Stimulated activated CD8-positive, alpha-beta memory T cell treated with anti-CD3 and anti-CD28 coated beads, Interleukin-7, amount 100 ng/mL, for 1 hour (primary cell): ENCODE measurements at regions not wholly inside any gene's neighbourhood (a gene's known extent, or its start where the extent isn't known, plus 50 kb on each side); places are given as distances from the start of the nearest gene placed in this dataset.
A peak's percentile ranks its signal among the peaks of the same experiment; 100 is the strongest.

ENCODE experiments used
- DNase-seq, 2 donors: peaks; one replicate each; pipeline ENCODE4 v3.0.0-alpha.2; 2020; ENCODE audit warnings: low read depth in 2 of 2

GRCh38 chr17:17398188-17398942 is 78.4 kb upstream of the MED9 start:
- DNase-seq: no peak

- no peak for DNase-seq
These were observed 77.6 kb upstream of the MED9 start for GRCh38 chr17:17398943-17399926.

GRCh38 chr17:17400070-17400469 is 76.7 kb upstream of the MED9 start:
- no peak for DNase-seq

GRCh38 chr17:17400566-17401184 is 76.1 kb upstream of the MED9 start:
- no peak for DNase-seq

- DNase-seq: no peak
These were observed 75.5 kb upstream of the MED9 start for GRCh38 chr17:17401271-17401781.

- no peak for DNase-seq
These were observed 74.2 kb upstream of the MED9 start for GRCh38 chr17:17402558-17402957.

- DNase-seq: no peak
These were observed 73.7 kb upstream of the MED9 start for GRCh38 chr17:17403065-17403464.

GRCh38 chr17:17403899-17404576 is 72.8 kb upstream of the MED9 start:
- DNase-seq: peak in 1 of 2 donors; percentile 12

GRCh38 chr17:17405673-17406072 is 71.1 kb upstream of the MED9 start:
- DNase-seq: no peak

GRCh38 chr17:17406225-17406624 is 70.6 kb upstream of the MED9 start:
- no peak for DNase-seq

GRCh38 chr17:17408236-17408794 is 68.5 kb upstream of the MED9 start:
- no peak for DNase-seq

- no peak for DNase-seq
These were observed 66.4 kb upstream of the MED9 start for GRCh38 chr17:17410357-17410756.

GRCh38 chr17:17411692-17412091 is 65.1 kb upstream of the MED9 start:
- DNase-seq: no peak

- DNase-seq: no peak
These were observed 64.5 kb upstream of the MED9 start for GRCh38 chr17:17412326-17412725.

GRCh38 chr17:17413215-17413792 is 63.5 kb upstream of the MED9 start:
- no peak for DNase-seq

- no peak for DNase-seq
These were observed 63.0 kb upstream of the MED9 start for GRCh38 chr17:17413821-17414220.

- DNase-seq: no peak
These were observed 62.4 kb upstream of the MED9 start for GRCh38 chr17:17414341-17414805.

- DNase-seq: no peak
These were observed 61.8 kb upstream of the MED9 start for GRCh38 chr17:17415006-17415405.

GRCh38 chr17:17416007-17416399 is 60.8 kb upstream of the MED9 start:
- DNase-seq: no peak
